GM21786 (cell line): ENCODE measurements at regions not wholly inside any gene's neighbourhood (a gene's known extent, or its start where the extent isn't known, plus 50 kb on each side); places are given as distances from the start of the nearest gene placed in this dataset.
"Not testable (repeated sequence)": the region's sequence is repeated elsewhere in the genome, so short reads cannot be mapped to it uniquely, and the experiment has no call there.

Experiments
- ATAC-seq: cut with Tn5 transposase; IDR thresholded peaks from one replicate; pipeline ENCODE4 v1.9.1; 2021; ENCODE audit not compliant: unreplicated experiment

- ATAC-seq: peak; percentile 85
These were observed 874.0 kb downstream of the PLOD2 start for GRCh38 chr3:145286937-145287336.

- ATAC-seq: no peak
These were observed 871.0 kb downstream of the PLOD2 start for GRCh38 chr3:145290010-145290409.

GRCh38 chr3:145294572-145294971 is 866.4 kb downstream of the PLOD2 start:
- ATAC-seq: no peak

GRCh38 chr3:145307272-145307671 is 853.7 kb downstream of the PLOD2 start:
- no peak for ATAC-seq

- no peak for ATAC-seq
These were observed 847.2 kb downstream of the PLOD2 start for GRCh38 chr3:145313751-145314150.

DNA sequence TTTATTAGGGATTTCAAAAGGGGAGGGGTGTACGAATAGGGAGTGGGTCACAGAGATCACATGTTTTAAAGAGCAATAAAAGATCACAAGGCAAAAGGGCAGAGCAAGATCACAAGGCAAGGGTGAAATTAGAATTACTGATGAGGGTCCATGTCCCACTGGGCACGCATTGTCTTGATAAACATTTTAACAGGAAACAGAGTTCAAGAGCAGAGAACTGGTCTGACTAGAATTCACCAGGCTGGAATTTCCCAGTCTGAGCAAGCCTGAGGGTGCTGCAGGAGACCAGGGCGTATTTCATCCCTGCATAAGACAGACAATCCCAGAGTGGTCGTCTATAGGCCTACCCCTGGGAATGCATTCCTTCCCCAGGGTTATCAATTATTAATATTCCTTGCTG is 844.7 kb downstream of the PLOD2 start:
- not testable (repeated sequence) for ATAC-seq

GRCh38 chr3:145326666-145327065 is 834.3 kb downstream of the PLOD2 start:
- no peak for ATAC-seq

DNA sequence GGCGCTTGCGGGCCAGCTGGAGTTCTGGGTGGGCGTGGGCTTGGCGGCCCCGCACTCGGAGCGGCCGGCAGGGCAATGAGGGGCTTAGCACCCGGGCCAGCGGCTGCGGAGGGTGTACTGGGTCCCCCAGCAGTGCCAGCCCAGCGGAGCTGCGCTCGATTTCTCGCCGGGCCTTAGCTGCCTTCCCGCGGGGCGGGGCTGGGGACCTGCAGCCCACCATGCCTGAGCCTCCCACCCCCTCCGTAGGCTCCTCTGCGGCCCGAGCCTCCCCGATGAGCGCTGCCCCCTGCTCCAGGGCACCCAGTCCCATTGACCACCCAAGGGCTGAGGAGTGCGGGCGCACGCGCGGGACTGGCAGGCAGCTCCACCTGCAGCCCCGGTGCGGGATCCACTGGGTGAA is 827.6 kb downstream of the PLOD2 start:
- not testable (repeated sequence) for ATAC-seq

DNA sequence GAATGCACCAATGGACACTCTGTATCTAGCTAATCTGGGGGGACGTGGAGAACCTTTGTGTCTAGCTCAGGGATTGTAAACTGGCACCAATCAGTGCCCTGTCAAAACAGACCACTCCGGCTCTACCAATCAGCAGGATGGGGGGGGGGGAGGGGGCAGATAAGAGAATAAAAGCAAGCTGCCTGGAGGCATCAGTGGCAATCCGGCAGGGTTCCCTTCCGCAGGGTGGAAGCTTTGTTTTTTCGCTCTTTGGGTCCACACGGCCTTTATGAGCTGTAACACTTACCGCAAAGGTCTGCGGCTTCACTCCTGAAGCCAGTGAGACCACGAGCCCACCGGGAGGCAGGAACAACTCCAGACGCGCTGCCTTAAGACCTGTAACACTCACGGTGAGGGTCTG is 827.1 kb downstream of the PLOD2 start:
- ATAC-seq: no peak

GRCh38 chr3:145355206-145355605 is 805.8 kb downstream of the PLOD2 start:
- ATAC-seq: no peak

DNA sequence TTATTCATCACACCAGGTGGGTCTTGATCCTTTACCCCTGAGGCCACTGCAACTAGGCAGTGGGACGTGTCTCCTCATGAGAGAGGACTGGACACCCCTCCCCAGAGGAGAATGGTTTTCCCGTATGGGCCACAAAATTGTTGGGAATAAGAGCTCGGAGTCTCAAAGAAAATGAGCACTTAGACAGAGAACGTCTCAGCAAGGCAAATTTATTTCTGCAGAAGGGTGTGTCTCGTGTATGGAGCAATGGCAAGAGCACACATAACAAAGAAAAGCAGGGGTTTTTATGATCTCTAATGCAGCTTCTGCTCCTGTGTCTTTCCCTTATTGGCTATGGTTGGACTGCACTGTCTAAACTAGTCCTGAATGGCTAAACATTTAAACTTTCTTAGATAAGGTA is 803.5 kb downstream of the PLOD2 start:
- no peak for ATAC-seq

GRCh38 chr3:145359040-145359439 is 801.9 kb downstream of the PLOD2 start:
- no peak for ATAC-seq

GRCh38 chr3:145368748-145369147 is 792.2 kb downstream of the PLOD2 start:
- ATAC-seq: no peak

DNA sequence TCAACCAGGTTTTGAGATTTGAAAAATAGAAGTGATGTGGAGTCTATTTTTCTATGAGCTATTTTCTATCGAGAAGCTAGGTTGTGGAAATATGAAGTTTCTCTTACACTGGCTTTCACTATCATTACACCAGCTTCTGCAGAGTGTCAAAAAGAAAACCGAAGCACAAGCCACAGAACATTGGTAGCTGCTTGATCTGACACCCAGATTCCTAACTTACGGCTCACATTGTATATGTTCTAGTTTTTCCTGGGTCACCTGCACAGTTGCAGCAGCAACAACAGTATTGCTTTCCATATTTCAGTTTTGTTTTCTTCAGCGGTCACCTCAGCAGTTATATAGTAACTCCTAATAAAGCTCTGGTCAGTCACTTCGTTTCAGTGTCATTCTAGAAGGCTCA is 790.1 kb downstream of the PLOD2 start:
- no peak for ATAC-seq

DNA sequence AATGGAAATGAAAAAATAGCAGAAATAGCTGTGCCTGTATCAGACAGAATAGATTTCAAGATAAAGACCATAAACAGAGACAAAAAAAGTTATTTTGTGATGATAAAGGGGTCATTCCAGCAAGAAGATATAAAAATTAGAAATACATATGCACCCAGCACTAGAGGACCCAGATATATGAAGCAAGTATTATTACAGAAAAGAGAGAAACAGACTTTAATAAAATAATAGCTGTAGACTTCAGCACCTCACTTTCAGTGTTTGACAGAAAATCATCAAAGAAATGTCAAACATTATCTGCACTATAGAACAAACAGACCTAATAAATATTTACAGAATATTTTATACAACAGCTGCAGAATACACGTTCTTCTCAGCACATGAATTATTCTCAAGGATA is 783.7 kb downstream of the PLOD2 start:
- ATAC-seq: no peak

- ATAC-seq: no peak
These were observed 777.6 kb downstream of the PLOD2 start for GRCh38 chr3:145383416-145383815.

DNA sequence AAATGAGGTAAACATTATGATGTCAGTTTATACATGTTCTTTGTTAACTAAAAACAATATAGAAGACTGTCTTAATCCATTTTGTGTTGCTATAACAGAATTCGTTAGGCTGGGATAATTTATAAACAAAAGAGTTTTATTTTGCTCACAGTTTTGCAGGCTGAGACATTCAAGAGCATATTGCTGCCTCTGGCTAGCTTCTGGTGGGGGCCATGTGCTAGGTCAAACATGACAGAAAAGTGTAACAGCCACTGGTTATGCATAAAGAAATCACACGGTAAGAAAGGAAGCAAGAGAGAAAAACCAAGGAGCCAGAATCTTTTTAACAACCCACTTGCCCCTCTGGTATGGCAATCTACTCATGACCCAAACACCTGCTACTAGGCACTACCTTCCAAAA is 776.7 kb downstream of the PLOD2 start:
- ATAC-seq: no peak

- no peak for ATAC-seq
These were observed 773.8 kb downstream of the PLOD2 start for GRCh38 chr3:145387211-145387610.

- no peak for ATAC-seq
These were observed 765.6 kb downstream of the PLOD2 start for GRCh38 chr3:145395421-145395820.

GRCh38 chr3:145411605-145412004 is 749.4 kb downstream of the PLOD2 start:
- ATAC-seq: no peak

DNA sequence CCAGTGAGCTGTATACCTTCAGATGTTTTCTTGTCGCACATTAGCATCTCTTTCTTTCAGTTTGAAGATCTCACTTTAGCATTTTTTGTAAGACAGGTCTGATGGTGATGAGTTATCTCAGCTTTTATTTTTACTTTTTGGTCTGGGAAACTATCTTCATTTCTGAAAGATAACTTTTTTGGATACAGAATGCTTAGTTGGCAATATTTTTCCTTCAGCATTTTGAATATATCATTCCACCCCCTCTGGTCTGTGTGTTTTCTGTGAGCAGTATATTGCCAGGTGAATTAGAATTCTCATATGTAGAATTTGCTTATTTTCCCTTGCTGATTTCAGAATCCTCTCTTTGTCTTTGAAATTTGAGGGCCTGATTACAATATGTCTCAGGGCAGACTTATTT is 743.3 kb downstream of the PLOD2 start:
- ATAC-seq: no peak

DNA sequence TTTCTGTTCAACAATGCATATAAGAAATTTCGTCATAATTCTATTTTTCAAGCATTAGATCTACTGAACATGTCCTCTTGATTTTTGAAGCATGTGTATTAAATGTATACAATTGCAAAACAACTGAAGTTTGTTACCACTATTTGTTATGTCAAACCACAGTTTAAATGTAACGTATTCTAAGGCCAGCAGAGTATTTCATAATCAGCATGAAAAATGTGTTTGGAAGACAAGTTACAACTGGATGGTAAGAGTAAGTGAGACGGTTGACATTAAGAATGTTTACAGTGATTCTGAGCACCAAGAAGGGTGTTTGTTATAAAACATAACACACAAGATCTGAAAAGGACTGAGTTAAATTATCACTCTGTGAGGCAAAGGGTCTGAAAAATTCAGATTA is 738.4 kb downstream of the PLOD2 start:
- no peak for ATAC-seq

- ATAC-seq: no peak
These were observed 733.6 kb downstream of the PLOD2 start for GRCh38 chr3:145427355-145427754.

GRCh38 chr3:145429546-145429945 is 731.4 kb downstream of the PLOD2 start:
- ATAC-seq: no peak
